ENCODE measurements at regions not wholly inside any gene's neighbourhood (a gene's known extent, or its start where the extent isn't known, plus 50 kb on each side); places are given as distances from the start of the nearest gene placed in this dataset.

GRCh38 chr2:175687465-175687864, 314.6 kb downstream of the LNPK start:
- peaks cover 4% of the 10 kb centered on the region for H3K4me1 ChIP-seq (ENCODE audit: insufficient read depth, low read length, poor library complexity, severe bottlenecking)
- no peaks in the 10 kb centered on the region for H3K36me3 ChIP-seq (ENCODE audit: insufficient read depth, low read length, poor library complexity, severe bottlenecking)
- H3K4me3 ChIP-seq (ENCODE audit: low read depth, low read length, poor library complexity, severe bottlenecking) = no peak overlapping the region
- TF ChIP-seq EZH2 (IDR thresholded peaks at IDR 0.05; ENCODE audit: borderline replicate concordance, low read depth, low read length, poor library complexity, severe bottlenecking) = no peak
- no peak for TF ChIP-seq CTCF (conservative IDR thresholded peaks at IDR 0.05; ENCODE audit: low read depth, low read length)
- no peaks in the 10 kb centered on the region for H3K9me3 ChIP-seq (ENCODE audit: low read depth, low read length, poor library complexity, severe bottlenecking)
- POLR2A ChIA-PET (ENCODE audit: low non-redundant PET) = no interaction called here
- CTCF ChIA-PET = interaction anchor here (1.1 to 1.5 kb wide), 2 partner anchors 66 to 436 kb away, joined by 3 read pairs; no protein-coding TSS in a partner anchor
- H3K27me3 ChIP-seq (replicated peaks; ENCODE audit: insufficient read depth, low read depth, low read length, poor library complexity) = no peaks in the 10 kb centered on the region
- intact Hi-C loops (cut with micrococcal nuclease; ENCODE audit: unreplicated experiment) = no loop called here
- peak; percentile 42 for DNase-seq (ENCODE audit: low spot score)
- BruUV-seq (replicated peaks) = no TSS peak
- no peak overlapping the region for H3K27ac ChIP-seq (ENCODE audit: low read depth, low read length, poor library complexity, severe bottlenecking)

- intact Hi-C loops (cut with micrococcal nuclease; ENCODE audit: unreplicated experiment) = no loop called here
- H3K27me3 ChIP-seq (replicated peaks; ENCODE audit: insufficient read depth, low read depth, low read length, poor library complexity) = no peaks in the 10 kb centered on the region
These were observed 316.1 kb downstream of the LNPK start for GRCh38 chr2:175686002-175686401.

GRCh38 chr2:175684466-175684865, 317.6 kb downstream of the LNPK start:
- POLR2A ChIA-PET (ENCODE audit: low non-redundant PET) = no interaction called here
- Histone ChIP-seq H3K27ac (ENCODE audit: low read depth, low read length, poor library complexity, severe bottlenecking) (no peak overlapping the region), H3K4me1 (ENCODE audit: insufficient read depth, low read length, poor library complexity, severe bottlenecking) (no peaks in the 10 kb centered on the region), H3K36me3 (ENCODE audit: insufficient read depth, low read length, poor library complexity, severe bottlenecking) (no peaks in the 10 kb centered on the region), H3K9me3 (ENCODE audit: low read depth, low read length, poor library complexity, severe bottlenecking) (no peaks in the 10 kb centered on the region), H3K27me3 (replicated peaks; ENCODE audit: insufficient read depth, low read depth, low read length, poor library complexity) (no peaks in the 10 kb centered on the region), H3K4me3 (ENCODE audit: low read depth, low read length, poor library complexity, severe bottlenecking) (no peak overlapping the region)
- no peak for DNase-seq (ENCODE audit: low spot score)
- CTCF ChIA-PET = no interaction called here
- intact Hi-C loops (cut with micrococcal nuclease; ENCODE audit: unreplicated experiment) = no loop called here
- BruUV-seq (replicated peaks) = no TSS peak
- TF ChIP-seq CTCF (conservative IDR thresholded peaks at IDR 0.05; ENCODE audit: low read depth, low read length) (no peak), EZH2 (IDR thresholded peaks at IDR 0.05; ENCODE audit: borderline replicate concordance, low read depth, low read length, poor library complexity, severe bottlenecking) (no peak)

More at GRCh38 chr2:175686002-175686401, 316.1 kb downstream of the LNPK start:
- ChIA-PET POLR2A (ENCODE audit: low non-redundant PET) (no interaction called here), CTCF (no interaction called here)
- Histone ChIP-seq H3K27ac (ENCODE audit: low read depth, low read length, poor library complexity, severe bottlenecking) (no peak overlapping the region), H3K4me1 (ENCODE audit: insufficient read depth, low read length, poor library complexity, severe bottlenecking) (peaks cover 4% of the 10 kb centered on the region), H3K36me3 (ENCODE audit: insufficient read depth, low read length, poor library complexity, severe bottlenecking) (no peaks in the 10 kb centered on the region), H3K4me3 (ENCODE audit: low read depth, low read length, poor library complexity, severe bottlenecking) (no peak overlapping the region), H3K9me3 (ENCODE audit: low read depth, low read length, poor library complexity, severe bottlenecking) (no peaks in the 10 kb centered on the region)
- no TSS peak for BruUV-seq (replicated peaks)
- TF ChIP-seq EZH2 (IDR thresholded peaks at IDR 0.05; ENCODE audit: borderline replicate concordance, low read depth, low read length, poor library complexity, severe bottlenecking) (no peak), CTCF (conservative IDR thresholded peaks at IDR 0.05; ENCODE audit: low read depth, low read length) (no peak)
- no peak for DNase-seq (ENCODE audit: low spot score)

Measured in A673 (cell line).